ENCODE measurements at regions not wholly inside any gene's neighbourhood (a gene's known extent, or its start where the extent isn't known, plus 50 kb on each side); places are given as distances from the start of the nearest gene placed in this dataset.

GRCh38 chr1:38244218-38244845 is 197.7 kb upstream of the POU3F1 start:
- no peak for TF ChIP-seq CTCF (IDR thresholded peaks at IDR 0.05)
- TF ChIP-seq POLR2A (IDR thresholded peaks at IDR 0.05), result no peak
